ENCODE measurements at regions not wholly inside any gene's neighbourhood (a gene's known extent, or its start where the extent isn't known, plus 50 kb on each side); places are given as distances from the start of the nearest gene placed in this dataset.

DNA sequence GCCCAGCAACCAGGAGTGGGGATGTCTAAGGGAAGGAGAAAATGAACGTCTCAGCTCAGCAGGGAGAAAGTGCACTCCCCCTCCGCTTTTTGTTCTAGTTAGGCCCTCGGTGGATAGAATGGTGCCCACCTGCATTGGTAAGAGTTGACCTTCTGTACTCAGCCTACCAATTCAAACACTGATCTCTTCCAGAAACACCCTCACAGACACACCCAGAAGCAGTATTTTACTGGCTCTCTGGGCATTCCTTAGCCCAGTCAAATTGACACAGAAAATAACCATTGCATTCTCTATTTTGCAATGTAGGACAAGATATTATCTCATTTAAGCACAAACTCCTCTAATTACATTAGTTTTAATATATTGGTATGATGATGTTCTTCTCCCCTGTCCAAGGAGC, 106.1 kb upstream of the C7orf33 start:
- Histone ChIP-seq H3K4ac (ENCODE audit: low read depth, low read length) (no peak overlapping the region), H3K79me1 (ENCODE audit: low read length) (no peaks in the 10 kb centered on the region), H2AFZ (ENCODE audit: insufficient read depth, low read length, poor library complexity) (no peak overlapping the region), H2BK5ac (ENCODE audit: low read depth, low read length, poor library complexity) (no peak overlapping the region), H4K91ac (ENCODE audit: low read depth, low read length) (no peak overlapping the region), H3K14ac (ENCODE audit: low read length) (no peak overlapping the region), H3K36me3 (ENCODE audit: control insufficient read depth in 1 of 2, insufficient read depth in 2 of 2, low read length in 2 of 2) (no peaks in the 10 kb centered on the region), H3K23ac (ENCODE audit: low read length) (no peak overlapping the region), H3K4me1 (ENCODE audit: control insufficient read depth in 1 of 2, insufficient read depth in 2 of 2, low read length in 2 of 2) (peaks cover 11 to 16% of the 10 kb centered on the region in 2 experiments), H4K12ac (ENCODE audit: low read depth, low read length) (no peak overlapping the region), H2BK120ac (ENCODE audit: insufficient read depth, low read length, poor library complexity) (no peak overlapping the region), H4K8ac (ENCODE audit: low read depth, low read length) (no peak overlapping the region), H3K9ac (ENCODE audit: low read length) (no peak overlapping the region), H3K9me3 (ENCODE audit: insufficient read depth, low read depth, low read length) (no peaks in the 10 kb centered on the region), H2BK12ac (ENCODE audit: low read length) (no peak overlapping the region), H2AK5ac (ENCODE audit: low read length) (no peak overlapping the region), H3K79me2 (ENCODE audit: control insufficient read depth, insufficient read depth, low read length, poor library complexity) (no peaks in the 10 kb centered on the region), H3K4me2 (ENCODE audit: low read length) (no peak overlapping the region), H3K18ac (ENCODE audit: low read length) (no peak overlapping the region), H3K4me3 (ENCODE audit: low read depth, low read length) (no peak overlapping the region), H3K27ac (ENCODE audit: low read depth, low read length) (no peak overlapping the region), H3K27me3 (ENCODE audit: insufficient read depth, low read length) (no peaks in the 10 kb centered on the region)
- no peak for DNase-seq
- WGBS (ENCODE audit: extremely low coverage, insufficient coverage, insufficient read length): no CpG with 5 or more reads among the region's 3 CpGs

DNA sequence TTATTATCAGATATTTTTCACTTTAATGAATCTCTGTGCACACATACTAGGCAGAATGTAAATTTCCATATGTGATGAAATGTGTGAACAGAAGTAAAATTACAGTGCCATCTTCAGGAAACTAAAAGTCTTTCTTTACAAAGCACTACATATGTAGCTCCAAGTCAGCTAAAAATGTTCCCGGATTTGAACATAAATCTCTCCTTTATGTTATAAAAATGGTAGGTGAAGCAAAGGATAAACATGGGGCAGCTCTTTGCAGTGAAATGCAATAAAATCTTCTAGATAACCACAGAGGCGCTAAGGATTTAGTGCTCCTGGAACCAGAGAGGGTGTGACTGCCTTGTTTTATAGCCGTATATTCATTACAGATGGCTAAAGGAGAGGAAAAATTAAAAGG, 104.9 kb upstream of the C7orf33 start:
- WGBS (ENCODE audit: extremely low coverage, insufficient coverage, insufficient read length): no CpG with 5 or more reads among the region's 3 CpGs

GRCh38 chr7:148486937-148487336, 103.6 kb upstream of the C7orf33 start:
- no peaks in the 10 kb centered on the region for H3K36me3 ChIP-seq (ENCODE audit: control insufficient read depth in 1 of 2, insufficient read depth in 2 of 2, low read length in 2 of 2)
- DNase-seq: no peak
- H2BK5ac ChIP-seq (ENCODE audit: low read depth, low read length, poor library complexity): no peak overlapping the region
- no peaks in the 10 kb centered on the region for H3K9me3 ChIP-seq (ENCODE audit: insufficient read depth, low read depth, low read length)
- H3K4me2 ChIP-seq (ENCODE audit: low read length): no peak overlapping the region
- peaks cover 0 to 3% of the 10 kb centered on the region in 2 experiments for H3K4me1 ChIP-seq (ENCODE audit: control insufficient read depth in 1 of 2, insufficient read depth in 2 of 2, low read length in 2 of 2)
- no peak overlapping the region for H3K18ac ChIP-seq (ENCODE audit: low read length)
- WGBS (ENCODE audit: extremely low coverage, insufficient coverage, insufficient read length): no CpG with 5 or more reads among the region's 7 CpGs
- no peak overlapping the region for H2BK12ac ChIP-seq (ENCODE audit: low read length)
- H2AFZ ChIP-seq (ENCODE audit: insufficient read depth, low read length, poor library complexity): no peak overlapping the region
- no peak overlapping the region for H4K12ac ChIP-seq (ENCODE audit: low read depth, low read length)
- H3K23ac ChIP-seq (ENCODE audit: low read length): no peak overlapping the region
- no peaks in the 10 kb centered on the region for H3K79me2 ChIP-seq (ENCODE audit: control insufficient read depth, insufficient read depth, low read length, poor library complexity)
- no peak overlapping the region for H3K4ac ChIP-seq (ENCODE audit: low read depth, low read length)
- no peak overlapping the region for H3K9ac ChIP-seq (ENCODE audit: low read length)
- H4K91ac ChIP-seq (ENCODE audit: low read depth, low read length): no peak overlapping the region
- H2AK5ac ChIP-seq (ENCODE audit: low read length): no peak overlapping the region
- H3K14ac ChIP-seq (ENCODE audit: low read length): no peak overlapping the region
- no peaks in the 10 kb centered on the region for H3K79me1 ChIP-seq (ENCODE audit: low read length)
- no peak overlapping the region for H3K4me3 ChIP-seq (ENCODE audit: low read depth, low read length)
- H2BK120ac ChIP-seq (ENCODE audit: insufficient read depth, low read length, poor library complexity): no peak overlapping the region
- no peak overlapping the region for H3K27ac ChIP-seq (ENCODE audit: low read depth, low read length)
- H4K8ac ChIP-seq (ENCODE audit: low read depth, low read length): no peak overlapping the region
- H3K27me3 ChIP-seq (ENCODE audit: insufficient read depth, low read length): no peaks in the 10 kb centered on the region

More for the DNA sequence above, 104.9 kb upstream of the C7orf33 start:
- H3K36me3 ChIP-seq (ENCODE audit: control insufficient read depth in 1 of 2, insufficient read depth in 2 of 2, low read length in 2 of 2): no peaks in the 10 kb centered on the region
- H3K23ac ChIP-seq (ENCODE audit: low read length): no peak overlapping the region
- no peak overlapping the region for H2AFZ ChIP-seq (ENCODE audit: insufficient read depth, low read length, poor library complexity)
- H4K12ac ChIP-seq (ENCODE audit: low read depth, low read length): no peak overlapping the region
- H4K91ac ChIP-seq (ENCODE audit: low read depth, low read length): no peak overlapping the region
- no peak overlapping the region for H2BK120ac ChIP-seq (ENCODE audit: insufficient read depth, low read length, poor library complexity)
- H3K79me2 ChIP-seq (ENCODE audit: control insufficient read depth, insufficient read depth, low read length, poor library complexity): no peaks in the 10 kb centered on the region
- H2BK12ac ChIP-seq (ENCODE audit: low read length): no peak overlapping the region
- DNase-seq: no peak
- H3K9ac ChIP-seq (ENCODE audit: low read length): no peak overlapping the region
- no peak overlapping the region for H3K18ac ChIP-seq (ENCODE audit: low read length)
- no peaks in the 10 kb centered on the region for H3K27me3 ChIP-seq (ENCODE audit: insufficient read depth, low read length)
- no peaks in the 10 kb centered on the region for H3K79me1 ChIP-seq (ENCODE audit: low read length)
- H3K4me3 ChIP-seq (ENCODE audit: low read depth, low read length): no peak overlapping the region
- H3K9me3 ChIP-seq (ENCODE audit: insufficient read depth, low read depth, low read length): no peaks in the 10 kb centered on the region
- H2BK5ac ChIP-seq (ENCODE audit: low read depth, low read length, poor library complexity): no peak overlapping the region
- no peak overlapping the region for H3K4ac ChIP-seq (ENCODE audit: low read depth, low read length)
- no peak overlapping the region for H3K4me2 ChIP-seq (ENCODE audit: low read length)
- no peak overlapping the region for H3K14ac ChIP-seq (ENCODE audit: low read length)
- H3K4me1 ChIP-seq (ENCODE audit: control insufficient read depth in 1 of 2, insufficient read depth in 2 of 2, low read length in 2 of 2): peaks cover 9 to 12% of the 10 kb centered on the region in 2 experiments
- H2AK5ac ChIP-seq (ENCODE audit: low read length): no peak overlapping the region
- H3K27ac ChIP-seq (ENCODE audit: low read depth, low read length): no peak overlapping the region
- H4K8ac ChIP-seq (ENCODE audit: low read depth, low read length): no peak overlapping the region

DNA sequence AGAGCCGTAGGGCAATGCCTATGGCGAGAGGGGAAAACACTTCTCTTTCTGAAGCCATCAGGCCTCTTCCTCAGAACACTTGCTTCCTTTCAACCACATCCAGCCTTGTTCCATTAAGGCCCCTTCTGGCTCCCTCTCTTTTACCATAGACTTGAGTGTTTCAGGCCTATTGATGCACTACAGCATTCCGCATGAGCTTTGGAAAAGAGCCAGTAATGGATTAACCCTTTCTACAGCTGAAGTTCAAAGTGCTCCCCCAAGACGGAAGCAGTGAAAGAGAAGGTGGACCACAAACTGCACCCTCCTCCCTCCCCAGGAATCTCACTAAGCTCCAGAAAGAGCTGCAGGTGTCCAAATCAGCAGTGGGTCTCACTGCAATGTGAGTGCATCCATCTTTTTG, 102.7 kb upstream of the C7orf33 start:
- Histone ChIP-seq H3K4me2 (ENCODE audit: low read length) (no peak overlapping the region), H3K14ac (ENCODE audit: low read length) (no peak overlapping the region), H2AFZ (ENCODE audit: insufficient read depth, low read length, poor library complexity) (no peak overlapping the region), H3K23ac (ENCODE audit: low read length) (no peak overlapping the region), H3K4me1 (ENCODE audit: control insufficient read depth in 1 of 2, insufficient read depth in 2 of 2, low read length in 2 of 2) (no peaks in the 10 kb centered on the region), H4K12ac (ENCODE audit: low read depth, low read length) (no peak overlapping the region), H3K4ac (ENCODE audit: low read depth, low read length) (no peak overlapping the region), H3K27ac (ENCODE audit: low read depth, low read length) (no peak overlapping the region), H3K79me2 (ENCODE audit: control insufficient read depth, insufficient read depth, low read length, poor library complexity) (no peaks in the 10 kb centered on the region), H3K9ac (ENCODE audit: low read length) (no peak overlapping the region), H3K4me3 (ENCODE audit: low read depth, low read length) (no peak overlapping the region), H2BK5ac (ENCODE audit: low read depth, low read length, poor library complexity) (no peak overlapping the region), H3K36me3 (ENCODE audit: control insufficient read depth in 1 of 2, insufficient read depth in 2 of 2, low read length in 2 of 2) (no peaks in the 10 kb centered on the region), H2BK120ac (ENCODE audit: insufficient read depth, low read length, poor library complexity) (no peak overlapping the region), H2BK12ac (ENCODE audit: low read length) (no peak overlapping the region), H2AK5ac (ENCODE audit: low read length) (no peak overlapping the region), H4K8ac (ENCODE audit: low read depth, low read length) (no peak overlapping the region), H3K18ac (ENCODE audit: low read length) (no peak overlapping the region), H3K9me3 (ENCODE audit: insufficient read depth, low read depth, low read length) (no peaks in the 10 kb centered on the region), H3K27me3 (ENCODE audit: insufficient read depth, low read length) (no peaks in the 10 kb centered on the region), H4K91ac (ENCODE audit: low read depth, low read length) (no peak overlapping the region), H3K79me1 (ENCODE audit: low read length) (no peaks in the 10 kb centered on the region)
- no CpG with 5 or more reads among the region's 4 CpGs for WGBS (ENCODE audit: extremely low coverage, insufficient coverage, insufficient read length)
- DNase-seq: no peak

Data from trophoblast cell (in vitro differentiated cells and primary cell).